OCI-LY1 (cell line): ENCODE measurements at regions not wholly inside any gene's neighbourhood (a gene's known extent, or its start where the extent isn't known, plus 50 kb on each side); places are given as distances from the start of the nearest gene placed in this dataset.

Experiments
- CTCF ChIP-seq: fragments of 200-600 bp; sonication (generic), shearing (Covaris generic); IDR thresholded peaks from 2 replicates; pipeline ENCODE4 v1.5.1; 2017; ENCODE audit warnings: mild to moderate bottlenecking, antibody characterized with exemption, low read length, moderate library complexity, mixed read lengths
- EZH2 ChIP-seq: fragments of 200-600 bp; sonication (generic), shearing (Covaris generic); IDR thresholded peaks from 2 replicates; pipeline ENCODE4 v1.8.0; 2017; ENCODE audit warnings: borderline replicate concordance, mixed run types, mild to moderate bottlenecking, antibody characterized with exemption, low read length, moderate library complexity, mixed read lengths

- TF ChIP-seq CTCF = no peak
- no peak for TF ChIP-seq EZH2
Observed at GRCh38 chr5:93874491-93874890, 133.1 kb upstream of the POU5F2 start.
